SW 1271 (cell line): ENCODE measurements at regions not wholly inside any gene's neighbourhood (a gene's known extent, or its start where the extent isn't known, plus 50 kb on each side); places are given as distances from the start of the nearest gene placed in this dataset.
"Not testable (repeated sequence)": the region's sequence is repeated elsewhere in the genome, so short reads cannot be mapped to it uniquely, and the experiment has no call there.

Source experiments
- DNase-seq, 2 experiments: peaks; one replicate each; lab custom pipeline; 2025; lab: John Stamatoyannopoulos, UW

DNA sequence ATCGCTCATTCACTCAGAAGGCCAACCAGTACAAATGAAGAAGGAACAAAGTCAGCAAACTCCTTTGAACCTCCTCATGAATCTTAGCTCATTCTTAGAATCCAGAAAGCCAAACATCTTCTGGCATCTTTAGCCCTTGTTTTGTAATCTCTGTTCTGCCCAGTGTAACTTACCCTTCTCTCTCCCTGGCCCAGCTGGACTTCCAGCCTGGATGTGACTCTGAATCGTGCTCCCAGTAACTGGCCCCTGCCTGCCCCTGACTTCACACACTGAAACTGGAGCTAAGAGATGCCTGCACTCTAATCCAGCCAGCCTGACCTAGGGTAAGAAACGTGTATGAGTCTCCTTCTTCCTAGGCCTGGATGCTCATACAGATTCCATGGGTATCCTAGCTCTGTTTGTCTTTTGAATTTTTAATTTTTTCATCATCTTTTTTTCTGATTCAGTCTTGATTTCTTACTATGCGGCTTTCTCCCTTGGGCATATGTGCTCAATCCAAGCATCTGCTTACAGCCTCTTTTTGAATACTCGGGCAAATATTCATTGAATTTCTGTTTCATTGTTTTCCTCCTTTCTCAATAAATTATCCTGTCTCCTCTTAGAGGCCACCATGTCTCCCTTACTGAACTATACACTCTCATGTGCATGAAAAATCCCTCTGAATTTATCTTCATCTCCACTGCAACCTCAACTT lies 845.6 kb upstream of the AUTS2 start:
- no peak for DNase-seq

DNA sequence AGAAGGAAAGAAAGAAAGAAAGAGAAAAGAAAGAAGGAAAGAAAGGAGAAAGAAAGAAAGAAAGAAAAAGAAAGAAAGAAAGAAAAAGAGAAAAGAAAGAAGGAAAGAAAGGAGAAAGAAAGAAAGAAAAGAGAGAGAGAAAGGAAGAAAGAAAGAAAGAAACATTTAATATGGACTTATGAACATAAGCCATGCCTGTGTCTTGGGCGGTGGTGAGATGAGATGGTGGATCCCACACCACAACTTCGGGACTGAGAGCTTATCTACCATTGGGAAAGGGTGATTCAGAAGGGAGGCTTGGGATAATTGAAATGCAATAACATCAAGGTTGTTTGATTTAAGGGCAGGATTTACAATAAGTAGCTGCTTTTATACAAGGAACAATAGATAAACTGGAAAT lies 843.9 kb upstream of the AUTS2 start:
- DNase-seq = no peak

DNA sequence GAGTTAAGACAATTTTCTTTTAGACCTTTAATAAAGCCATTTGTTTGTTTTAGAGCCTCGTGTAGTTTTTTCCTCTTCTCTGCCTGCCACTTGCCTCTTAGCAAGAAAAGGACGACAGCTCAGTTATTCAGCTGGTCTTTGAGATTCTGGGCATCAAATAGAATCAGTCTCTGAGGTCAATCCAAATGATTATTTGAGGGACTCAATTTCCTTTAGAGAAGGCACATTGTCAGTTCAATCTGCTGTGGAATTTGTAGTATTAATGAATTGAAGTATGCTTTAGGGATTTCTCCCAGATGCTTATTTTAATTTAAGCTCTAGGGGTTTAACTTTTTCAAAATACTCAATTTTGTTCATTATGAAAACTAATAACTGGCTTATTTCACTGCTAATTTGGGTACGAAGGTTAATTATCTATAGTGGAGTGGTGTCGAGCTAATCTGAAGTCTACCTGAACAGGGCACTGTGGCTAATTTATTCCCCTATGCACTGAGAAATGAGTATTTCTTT lies 841.2 kb upstream of the AUTS2 start:
- DNase-seq = no peak

DNA sequence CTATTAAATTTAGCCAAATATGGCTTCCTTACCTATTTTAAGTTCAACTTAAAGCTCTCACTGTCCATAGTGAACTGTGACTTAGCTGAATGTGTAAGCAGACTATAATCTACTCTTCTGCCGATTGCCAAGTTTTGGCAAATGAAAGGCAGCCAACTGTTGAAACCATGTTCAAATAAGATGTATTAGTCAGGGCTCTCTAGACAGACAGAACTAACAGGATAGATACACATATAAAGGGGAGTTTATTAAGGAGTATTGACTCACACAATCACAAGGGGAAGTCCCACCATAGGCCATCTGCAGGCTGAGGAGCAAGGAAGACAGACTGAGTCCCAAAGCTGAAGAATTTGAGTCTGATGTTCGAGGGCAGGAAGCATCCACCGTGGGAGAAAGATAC lies 837.7 kb upstream of the AUTS2 start:
- no peak for DNase-seq

DNA sequence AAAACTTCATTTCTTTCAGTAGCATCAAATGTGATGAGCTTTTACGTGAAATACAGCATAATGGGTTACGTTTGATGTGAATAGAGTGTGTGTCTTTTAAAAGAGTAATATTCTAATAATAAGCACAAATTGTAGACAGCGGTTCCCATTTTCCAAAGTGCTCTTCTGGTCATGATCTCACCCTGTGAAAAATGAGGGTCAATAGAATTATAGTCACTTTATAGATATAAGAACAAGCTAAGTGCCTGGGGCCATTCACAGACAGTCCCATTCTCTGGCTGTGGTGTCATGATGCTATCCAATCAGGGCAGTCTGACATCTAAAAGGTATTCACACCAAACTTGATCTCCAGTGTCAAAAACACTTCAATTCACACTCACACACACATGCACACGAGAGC lies 830.8 kb upstream of the AUTS2 start:
- DNase-seq = no peak

DNA sequence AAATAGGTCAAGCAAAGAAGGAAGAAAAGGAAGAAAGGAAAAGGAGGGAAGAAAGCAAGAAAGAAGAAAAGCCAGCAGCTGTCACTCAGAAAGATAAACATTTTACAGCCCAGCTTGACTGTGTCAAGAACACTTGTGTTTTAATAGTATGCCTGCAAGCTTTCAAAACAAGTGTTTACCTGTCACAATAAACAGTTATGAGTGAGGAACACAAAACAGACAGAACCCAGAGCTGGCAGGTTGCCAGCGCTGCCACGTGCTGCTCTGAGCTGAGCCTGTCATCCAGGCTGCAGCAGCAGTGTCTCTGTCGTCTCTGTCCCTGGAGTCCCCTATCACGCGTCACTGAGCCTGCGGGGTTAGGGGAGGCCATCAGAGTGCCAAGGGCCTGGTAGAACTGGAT lies 827.6 kb upstream of the AUTS2 start:
- no peak for DNase-seq

DNA sequence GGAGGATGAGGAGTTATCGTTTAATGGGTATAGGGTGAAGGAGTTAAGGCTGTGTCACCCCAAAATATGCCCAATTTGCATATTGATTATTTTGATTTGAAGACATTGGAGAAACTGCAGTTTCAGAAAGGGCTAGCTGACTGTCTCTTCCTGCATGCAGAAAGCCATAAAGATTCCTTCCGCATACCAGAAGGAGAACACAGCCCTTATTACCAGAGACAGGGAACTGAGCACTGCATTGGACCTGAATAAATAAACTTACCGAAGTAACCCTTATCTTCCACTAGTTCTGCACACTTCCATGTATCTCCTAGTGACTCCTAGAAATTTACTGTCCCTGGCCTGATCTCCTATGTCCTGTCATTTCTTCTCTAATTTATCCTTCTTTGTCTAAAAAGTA lies 821.9 kb upstream of the AUTS2 start:
- DNase-seq = no peak

DNA sequence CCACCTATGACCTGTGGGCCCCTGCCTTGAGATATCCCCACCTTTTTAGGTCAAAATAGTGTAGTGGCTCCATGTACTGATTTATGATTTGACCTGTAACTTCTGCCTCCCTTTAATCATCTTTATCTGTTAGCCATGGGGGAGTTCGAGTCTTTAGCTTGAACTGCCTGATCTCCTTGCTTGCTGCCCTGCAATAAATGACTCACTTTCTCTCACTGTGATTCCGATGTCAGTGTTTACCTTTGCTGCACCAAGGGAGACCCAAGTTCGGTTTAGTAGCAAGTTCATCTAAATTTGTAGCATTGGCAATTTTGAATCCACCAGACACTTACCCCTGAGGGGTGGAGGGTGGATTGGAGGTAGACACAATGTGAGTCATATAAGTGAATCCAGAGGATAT lies 814.6 kb upstream of the AUTS2 start:
- DNase-seq = no peak

DNA sequence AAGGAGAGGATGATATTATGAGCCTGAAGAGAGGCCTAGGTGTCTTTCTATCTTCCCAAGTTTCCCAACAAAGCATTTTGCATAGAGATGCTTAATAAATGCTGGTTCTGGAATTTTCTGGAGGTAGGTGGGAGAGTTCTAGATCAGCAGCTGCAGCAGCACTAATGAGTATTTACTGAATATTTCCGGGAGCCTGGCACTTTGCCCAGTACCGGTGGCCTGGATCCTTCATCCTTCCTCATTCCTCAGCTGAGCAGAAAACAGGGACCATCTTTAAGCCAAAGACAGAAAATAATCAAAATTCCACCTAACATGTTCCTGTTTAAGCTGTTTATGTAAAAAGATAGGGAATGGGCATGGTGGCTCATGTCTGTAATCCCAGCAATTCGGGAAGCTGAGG lies 813.2 kb upstream of the AUTS2 start:
- no peak for DNase-seq

DNA sequence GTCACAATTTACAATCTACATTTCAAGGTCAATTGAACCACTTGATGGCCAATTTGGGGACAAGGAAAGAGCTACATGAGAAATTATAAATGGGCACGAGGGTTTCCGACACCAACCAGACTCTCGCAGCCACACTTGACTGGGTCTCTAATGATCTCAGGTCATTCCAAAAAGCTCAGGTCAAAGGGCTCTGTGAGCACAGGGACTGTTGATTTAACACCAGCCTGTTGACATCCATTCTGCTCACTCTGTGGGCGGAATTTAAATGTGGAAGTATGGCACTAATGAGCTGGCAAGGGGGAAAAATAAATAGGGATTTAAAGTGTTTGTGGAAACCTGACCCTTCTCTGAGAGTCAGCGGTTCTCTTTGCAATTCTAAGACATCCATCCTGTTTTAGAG lies 810.7 kb upstream of the AUTS2 start:
- DNase-seq = no peak

DNA sequence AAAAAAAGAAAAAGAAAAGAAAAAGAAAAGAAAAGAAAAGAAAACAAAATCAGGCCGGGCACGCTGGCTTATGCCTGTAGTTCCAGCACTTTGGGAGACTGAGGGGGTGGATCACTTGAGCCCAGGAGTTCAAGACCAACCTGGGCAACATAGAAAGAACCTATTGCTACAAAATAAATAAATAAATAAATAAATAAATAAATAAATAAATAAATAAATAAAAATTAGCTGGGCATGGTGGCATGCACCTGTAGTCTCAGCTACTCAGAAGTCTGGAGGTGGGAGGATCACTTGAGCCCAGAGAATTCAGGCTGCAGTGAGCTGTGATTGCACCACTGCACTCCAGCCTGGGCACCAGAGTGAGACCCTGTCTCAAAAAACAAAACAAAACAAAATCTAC lies 809.7 kb upstream of the AUTS2 start:
- DNase-seq = not testable (repeated sequence)

DNA sequence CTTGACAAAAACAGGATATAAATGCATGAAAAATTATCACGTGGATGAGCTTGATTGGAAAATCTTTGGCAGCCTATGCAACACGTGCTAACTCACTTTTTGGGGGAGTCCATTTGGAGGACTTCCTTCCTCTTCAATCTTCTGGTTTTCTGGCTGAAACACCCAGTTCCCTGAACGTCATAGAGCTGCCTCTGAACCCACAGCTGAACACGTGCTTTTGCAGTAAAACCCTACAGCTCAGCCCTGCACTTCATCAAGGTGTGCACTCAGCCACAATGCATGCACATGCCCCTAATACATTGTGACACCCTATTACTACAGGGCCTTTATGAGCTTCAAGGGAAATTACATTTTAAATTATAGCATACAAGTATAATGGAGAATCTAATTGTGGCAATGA lies 808.7 kb upstream of the AUTS2 start:
- DNase-seq = no peak

DNA sequence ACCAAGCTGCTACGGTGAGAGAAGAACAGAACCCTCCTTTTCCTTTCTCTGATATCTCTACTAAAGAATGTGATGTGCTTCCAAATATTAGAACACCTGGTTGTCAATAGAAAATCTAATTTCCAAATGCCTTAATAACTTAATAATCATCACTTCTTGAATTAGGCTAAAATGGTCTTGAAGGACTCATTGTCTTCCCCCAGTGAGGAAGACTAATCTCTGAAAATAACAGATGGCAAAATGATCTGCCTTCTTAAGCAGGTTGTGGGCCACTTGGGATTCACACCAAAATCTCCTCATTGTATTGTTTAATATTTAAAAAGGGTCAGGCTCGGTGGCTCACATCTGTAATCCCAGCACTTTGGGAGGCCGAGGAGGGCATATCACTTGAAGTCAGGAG lies 805.9 kb upstream of the AUTS2 start:
- no peak for DNase-seq

DNA sequence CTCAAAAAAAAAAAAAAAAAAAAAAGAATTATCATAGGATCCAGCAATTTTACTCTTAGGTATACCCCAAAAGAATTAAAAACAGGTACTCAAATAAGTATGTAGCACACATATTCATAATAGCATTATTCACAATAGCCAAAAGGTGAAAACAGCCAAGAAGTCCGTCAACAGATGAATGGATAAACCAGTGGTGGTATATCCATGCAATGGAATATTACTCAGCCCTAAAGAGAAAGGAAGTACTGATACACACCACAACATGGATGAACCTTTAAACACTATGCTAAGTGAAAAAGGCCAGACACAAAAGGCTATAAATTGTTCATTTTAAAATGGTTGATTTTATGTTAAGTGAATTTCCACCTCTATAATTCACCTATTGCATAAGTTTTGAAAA lies 804.8 kb upstream of the AUTS2 start:
- DNase-seq = no peak

DNA sequence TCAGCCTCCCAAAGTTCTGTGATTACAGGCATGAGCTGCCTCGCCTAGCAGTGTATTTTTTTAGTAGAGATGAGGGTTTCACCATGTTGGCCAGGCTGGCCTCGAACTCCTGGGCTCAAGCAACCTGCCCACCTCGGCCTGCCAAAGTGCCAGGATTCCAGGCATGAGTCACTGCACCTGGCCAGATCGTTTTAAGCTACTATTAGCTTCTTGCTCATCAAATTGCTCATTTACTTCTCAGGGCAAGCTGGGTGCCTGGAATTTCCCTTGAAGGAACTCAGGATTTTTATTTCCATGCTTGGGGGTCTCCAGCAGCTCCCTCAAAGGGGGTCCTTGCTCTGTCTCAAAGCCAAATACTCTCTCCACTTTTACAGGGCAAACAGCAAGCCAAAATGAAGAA lies 798.0 kb upstream of the AUTS2 start:
- no peak for DNase-seq

DNA sequence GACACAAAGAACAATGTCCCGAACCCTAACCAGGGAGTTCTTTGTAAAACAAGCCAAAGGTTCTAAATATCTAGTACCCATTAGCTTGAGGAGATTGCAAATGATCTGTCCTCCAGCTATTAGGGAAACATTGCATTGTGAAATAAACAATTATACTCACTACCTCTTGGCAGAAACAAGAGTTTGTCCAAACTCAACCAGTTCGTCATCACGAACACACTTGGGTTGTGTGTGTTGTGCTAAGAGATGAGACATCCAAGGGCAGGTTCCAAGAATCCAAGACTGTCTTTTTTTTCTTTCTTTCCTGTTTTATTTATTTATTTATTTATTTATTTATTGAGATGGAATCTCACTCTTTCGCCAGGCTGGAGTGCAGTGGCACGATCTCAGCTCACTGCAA lies 793.1 kb upstream of the AUTS2 start:
- no peak for DNase-seq

DNA sequence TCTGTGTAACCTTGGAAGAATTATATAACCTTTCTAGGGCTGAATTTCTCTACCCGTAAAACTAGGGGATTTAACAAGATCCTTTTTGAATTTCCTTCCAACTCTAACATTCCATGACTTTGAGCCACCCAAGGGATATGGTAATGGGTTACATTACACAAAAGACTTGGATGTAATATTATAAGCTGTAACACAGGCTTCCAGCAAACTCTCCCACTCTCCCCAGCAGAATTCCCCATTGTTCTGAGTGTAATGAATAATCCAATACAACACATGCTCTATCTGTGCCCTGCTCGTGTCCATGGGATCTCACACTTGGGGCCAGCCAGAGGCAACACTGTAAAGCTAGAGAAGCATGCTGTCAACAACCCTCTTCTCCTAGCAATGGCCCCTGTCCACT lies 790.6 kb upstream of the AUTS2 start:
- no peak for DNase-seq

DNA sequence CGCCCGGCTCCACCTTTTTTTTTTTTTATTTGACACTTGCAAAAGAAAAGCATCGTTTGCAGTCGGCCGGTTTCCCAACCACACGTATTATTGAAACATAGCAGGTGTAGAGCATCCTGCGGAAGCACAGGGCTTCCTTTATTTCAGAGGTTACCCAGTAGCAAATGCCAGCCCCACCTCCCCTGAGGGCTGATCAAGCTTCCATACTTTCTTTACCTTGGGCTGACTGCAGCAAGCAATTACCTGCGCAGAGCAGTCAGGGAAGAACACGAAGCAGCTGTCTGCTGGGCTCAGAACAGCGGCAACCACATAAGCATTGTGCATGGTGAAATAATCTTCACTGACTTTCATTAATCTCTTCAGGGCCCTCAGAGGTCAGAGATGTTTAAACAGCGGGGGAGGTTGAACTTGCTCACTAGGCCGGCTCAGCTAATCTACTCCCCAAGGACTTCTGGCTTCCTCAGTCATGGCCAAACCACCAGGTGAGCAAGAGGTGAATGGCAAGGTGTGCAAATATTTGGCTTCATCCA lies 784.7 kb upstream of the AUTS2 start:
- DNase-seq = no peak

DNA sequence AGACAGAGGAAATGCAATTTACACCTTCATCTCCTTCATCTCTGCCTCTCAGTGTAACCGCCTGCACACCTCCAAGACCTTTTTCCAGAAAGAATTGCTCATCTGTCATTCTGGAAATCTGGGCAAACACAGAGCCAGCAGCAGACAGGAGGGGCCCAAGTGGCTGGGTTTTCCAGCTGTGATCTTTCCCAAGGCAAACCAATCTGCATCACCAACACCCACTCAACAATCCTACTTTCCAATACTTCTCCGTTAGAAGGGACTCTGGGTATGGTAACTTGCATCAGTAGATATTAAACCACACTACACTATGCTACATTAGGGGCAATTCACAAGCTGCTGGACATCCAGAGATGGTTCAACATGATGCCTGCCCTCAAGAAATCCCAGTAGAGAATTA lies 781.8 kb upstream of the AUTS2 start:
- no peak for DNase-seq

DNA sequence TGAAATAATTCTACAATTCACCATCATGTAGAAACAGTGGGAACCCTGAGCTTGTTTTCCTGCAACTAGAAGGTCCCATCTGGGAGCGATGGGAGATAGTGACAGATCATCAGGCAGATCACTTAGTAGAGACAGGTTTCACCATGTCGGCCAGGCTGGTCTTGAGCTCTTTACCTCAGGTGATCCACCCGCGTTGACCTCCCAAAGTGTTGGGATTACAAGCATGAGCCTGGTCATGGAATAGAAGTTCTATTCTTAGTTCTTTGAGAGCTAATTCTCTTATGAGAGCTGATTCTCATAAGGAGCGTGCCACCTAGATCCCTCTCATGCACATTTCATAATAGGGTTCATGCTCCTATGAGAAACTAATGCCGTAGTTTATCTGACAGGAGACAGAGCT lies 778.0 kb upstream of the AUTS2 start:
- DNase-seq = no peak

DNA sequence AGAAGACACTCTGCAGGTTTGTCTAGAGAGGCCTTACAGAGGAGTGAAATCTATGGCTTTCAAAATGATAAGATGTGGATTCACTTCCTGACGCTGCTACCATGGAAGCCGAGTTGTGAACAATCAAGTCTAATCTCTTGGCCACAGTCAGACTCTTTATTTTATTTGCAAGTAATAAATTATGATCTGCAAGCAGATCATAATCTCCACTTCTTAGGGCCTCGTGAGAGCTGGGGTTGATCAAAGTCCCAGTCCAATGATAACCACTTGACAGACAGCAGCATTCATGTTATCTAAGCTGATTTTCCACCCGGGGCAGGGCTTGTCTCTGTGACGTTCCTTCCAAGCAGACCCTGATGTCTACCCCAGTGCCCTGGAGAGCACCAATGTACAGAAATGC lies 776.4 kb upstream of the AUTS2 start:
- DNase-seq = no peak

DNA sequence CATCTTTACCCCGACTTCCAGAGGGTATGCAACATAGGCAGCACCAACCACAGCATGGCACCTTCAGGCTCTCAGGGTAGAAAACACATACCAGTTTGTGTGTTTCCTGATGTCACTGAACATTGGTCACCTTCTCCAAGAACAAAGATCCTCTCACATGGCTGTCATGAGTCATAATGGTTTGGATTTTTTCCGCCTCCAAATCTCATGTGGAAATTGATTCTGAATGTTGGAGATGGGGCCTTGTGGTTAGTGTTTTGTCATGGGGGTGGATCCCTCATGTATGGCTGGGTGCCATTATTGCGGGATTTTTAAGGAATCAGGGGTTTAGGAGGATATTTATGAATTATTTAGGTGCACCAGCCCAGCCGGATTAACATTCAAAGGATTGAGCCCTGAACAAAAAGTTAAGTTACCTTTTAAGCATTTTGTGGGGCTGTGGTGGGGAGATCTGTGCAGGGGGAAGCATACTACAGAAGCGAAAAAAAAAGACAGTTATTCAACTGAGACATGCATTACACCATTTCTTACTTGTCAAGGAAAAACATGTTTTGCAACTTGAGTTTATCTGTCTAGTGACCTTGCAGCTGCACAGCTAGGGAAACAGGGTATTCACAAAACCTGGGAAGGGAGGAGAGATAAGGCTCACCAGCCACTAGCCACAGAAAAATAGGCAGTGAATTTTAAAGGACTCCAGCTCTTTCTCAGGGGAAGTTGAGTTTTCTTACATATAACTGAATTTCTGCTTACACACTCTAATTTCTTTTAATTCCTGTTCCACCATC lies 774.1 kb upstream of the AUTS2 start:
- DNase-seq = no peak

DNA sequence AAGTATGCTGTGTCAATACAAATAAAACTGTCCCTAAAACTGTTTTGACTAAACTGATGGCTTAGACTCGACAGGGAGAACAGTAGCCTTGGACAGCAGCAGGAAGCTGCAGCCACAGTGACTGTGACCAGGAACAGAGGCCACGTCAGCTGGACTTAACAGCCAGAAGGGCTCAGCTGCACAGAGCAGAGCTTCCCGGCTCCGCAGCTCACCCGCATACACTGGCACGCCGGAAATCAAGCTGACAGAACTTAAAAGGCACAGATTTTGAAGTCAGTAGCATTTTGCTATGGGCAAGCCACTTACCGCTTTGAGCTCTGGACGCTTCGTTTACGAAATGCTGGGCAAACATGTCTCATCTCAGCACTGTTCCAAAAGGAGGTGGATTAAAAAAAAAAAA lies 769.7 kb upstream of the AUTS2 start:
- no peak for DNase-seq

DNA sequence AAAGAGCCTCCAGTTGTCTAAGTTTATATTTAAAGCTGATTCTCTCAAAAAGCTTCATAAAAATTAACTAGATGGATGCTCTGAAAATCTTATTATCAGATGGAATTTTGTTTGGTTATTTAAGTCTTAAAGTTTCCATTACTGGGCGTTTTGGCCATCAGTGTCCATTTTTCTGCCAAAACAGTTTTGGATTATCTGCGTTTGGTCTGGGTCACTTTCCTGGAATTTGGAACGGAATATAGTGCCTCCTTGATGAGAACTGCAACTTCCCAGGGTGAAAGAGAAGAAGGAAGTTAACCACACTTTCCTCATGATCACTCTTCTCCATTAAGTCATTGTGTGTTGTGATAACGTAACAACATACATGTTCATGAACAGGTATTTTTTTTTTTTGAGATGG lies 764.9 kb upstream of the AUTS2 start:
- DNase-seq = no peak
